GM10266 (cell line): ENCODE measurements at regions not wholly inside any gene's neighbourhood (a gene's known extent, or its start where the extent isn't known, plus 50 kb on each side); places are given as distances from the start of the nearest gene placed in this dataset.

ENCODE experiments used
- DNase-seq: peaks from one replicate; pipeline ENCODE4 v3.0.0; 2012; ENCODE audit errors: extremely low spot score
- CTCF ChIP-seq: IDR thresholded peaks from 2 replicates; pipeline ENCODE4 v1.5.1; 2012; ENCODE audit warnings: mild to moderate bottlenecking, low read depth; ENCODE audit not compliant: control insufficient read depth, insufficient read depth; ENCODE audit errors: missing control alignments

- no peak for TF ChIP-seq CTCF
Measured at GRCh38 chr4:186953599-186954260, 230.1 kb upstream of the FAT1 start.

GRCh38 chr4:186954509-186954908, 230.9 kb upstream of the FAT1 start:
- DNase-seq, result no peak
- TF ChIP-seq CTCF, result no peak

More at GRCh38 chr4:186953599-186954260, 230.1 kb upstream of the FAT1 start:
- no peak for DNase-seq

- DNase-seq, result no peak
- TF ChIP-seq CTCF, result no peak
Measured at GRCh38 chr4:186954956-186955355, 231.3 kb upstream of the FAT1 start.

GRCh38 chr4:186957952-186958555, 234.4 kb upstream of the FAT1 start:
- no peak for DNase-seq

GRCh38 chr4:186958726-186959350, 235.2 kb upstream of the FAT1 start:
- TF ChIP-seq CTCF, result no peak
- no peak for DNase-seq

More at GRCh38 chr4:186957952-186958555, 234.4 kb upstream of the FAT1 start:
- no peak for TF ChIP-seq CTCF

- DNase-seq, result no peak
- no peak for TF ChIP-seq CTCF
Measured at GRCh38 chr4:186979961-186980745, 256.5 kb upstream of the FAT1 start.
